Large intestine (tissue), 3 donors: ENCODE measurements at regions not wholly inside any gene's neighbourhood (a gene's known extent, or its start where the extent isn't known, plus 50 kb on each side); places are given as distances from the start of the nearest gene placed in this dataset.

Experiments
- DNase-seq, 2 donors: peaks; one replicate each; pipeline versions ENCODE4 v3.0.0 to v3.0.0-alpha.2; 2013
- H3K27ac ChIP-seq: one replicate; pipeline ENCODE4 v1.5.1; 2013; ENCODE audit warnings: low read length
- H3K27me3 ChIP-seq: 2 replicates; pipeline ENCODE4 v1.6.1; 2013; ENCODE audit warnings: low read length; ENCODE audit not compliant: control insufficient read depth, insufficient read depth
- H3K36me3 ChIP-seq: 2 replicates; pipeline ENCODE4 v1.6.1; 2013; ENCODE audit warnings: low read length; ENCODE audit not compliant: control insufficient read depth, insufficient read depth
- H3K4me1 ChIP-seq: one replicate; pipeline ENCODE4 v1.6.1; 2013; ENCODE audit warnings: low read length; ENCODE audit not compliant: control insufficient read depth, insufficient read depth
- H3K4me3 ChIP-seq: one replicate; pipeline ENCODE4 v1.5.1; 2013; ENCODE audit warnings: low read length
- H3K9me3 ChIP-seq: one replicate; pipeline ENCODE4 v1.6.1; 2013; ENCODE audit warnings: mild to moderate bottlenecking, low read depth, low read length, moderate library complexity; ENCODE audit not compliant: control insufficient read depth
- WGBS: methylation state at CpG from one replicate; pipeline ENCODE4 v1.1.5; 2013; ENCODE audit warnings: low lambda C conversion rate; ENCODE audit not compliant: insufficient coverage; 5-methylcytosine and 5-hydroxymethylcytosine counted together

DNA sequence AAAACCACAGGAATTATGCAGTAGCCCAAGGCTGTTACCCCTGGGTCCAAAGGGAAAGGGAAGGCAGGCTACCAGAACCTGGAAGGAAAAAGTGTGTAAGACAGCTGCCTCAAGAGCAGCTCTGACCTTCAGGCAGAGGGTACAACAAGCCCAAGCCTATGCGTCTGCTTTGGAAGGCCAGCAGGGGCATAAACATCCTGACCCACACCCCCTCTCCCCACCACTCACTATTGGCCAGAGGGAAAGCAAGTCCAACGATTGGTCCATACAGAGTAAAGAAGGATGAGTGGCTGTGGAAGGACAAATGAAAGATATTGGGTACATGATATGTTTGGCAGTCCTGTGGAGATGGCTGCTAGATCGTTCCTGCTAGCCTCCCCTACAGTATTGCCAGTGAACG, 227.6 kb upstream of the HNRNPA3 start:
- Histone ChIP-seq H3K36me3 (no peaks in the 10 kb centered on the region), H3K9me3 (no peaks in the 10 kb centered on the region), H3K27ac (no peak overlapping the region), H3K4me1 (no peaks in the 10 kb centered on the region), H3K4me3 (no peak overlapping the region), H3K27me3 (peaks cover 6% of the 10 kb centered on the region)
- DNase-seq = no peak
- 60% methylated on average over 1 of the region's 4 CpGs for WGBS

- no peak overlapping the region for H3K4me3 ChIP-seq
- H3K36me3 ChIP-seq = no peaks in the 10 kb centered on the region
- peaks cover 6% of the 10 kb centered on the region for H3K27me3 ChIP-seq
- H3K9me3 ChIP-seq = no peaks in the 10 kb centered on the region
- H3K4me1 ChIP-seq = no peaks in the 10 kb centered on the region
- no peak overlapping the region for H3K27ac ChIP-seq
- DNase-seq = no peak
- 63% methylated on average over 1 of the region's 2 CpGs for WGBS
Observed at GRCh38 chr2:176985871-176986270, 226.7 kb upstream of the HNRNPA3 start.

DNA sequence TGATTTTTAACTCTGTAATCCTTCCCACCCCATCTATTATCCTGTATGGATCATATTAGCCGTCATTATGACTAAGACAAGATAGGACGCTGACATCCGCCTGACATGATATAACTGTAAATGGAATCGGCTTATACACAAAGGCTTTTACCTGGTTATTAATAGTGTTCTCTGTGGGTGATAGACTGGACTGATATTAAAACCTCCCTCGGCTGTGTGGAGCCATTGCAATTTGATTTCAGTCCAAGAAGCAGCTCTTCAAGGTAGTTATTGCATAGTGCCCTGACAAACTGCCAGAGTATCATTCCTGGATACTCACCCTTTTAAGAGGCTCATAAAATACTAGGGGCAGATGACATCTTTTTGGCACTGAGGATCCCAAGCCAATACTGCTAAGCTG, 226.1 kb upstream of the HNRNPA3 start:
- Histone ChIP-seq H3K4me1 (no peaks in the 10 kb centered on the region), H3K36me3 (no peaks in the 10 kb centered on the region), H3K27ac (no peak overlapping the region), H3K4me3 (no peak overlapping the region), H3K9me3 (no peaks in the 10 kb centered on the region), H3K27me3 (peaks cover 6% of the 10 kb centered on the region)
- no peak for DNase-seq
- no CpG with 5 or more reads among the region's 5 CpGs for WGBS

DNA sequence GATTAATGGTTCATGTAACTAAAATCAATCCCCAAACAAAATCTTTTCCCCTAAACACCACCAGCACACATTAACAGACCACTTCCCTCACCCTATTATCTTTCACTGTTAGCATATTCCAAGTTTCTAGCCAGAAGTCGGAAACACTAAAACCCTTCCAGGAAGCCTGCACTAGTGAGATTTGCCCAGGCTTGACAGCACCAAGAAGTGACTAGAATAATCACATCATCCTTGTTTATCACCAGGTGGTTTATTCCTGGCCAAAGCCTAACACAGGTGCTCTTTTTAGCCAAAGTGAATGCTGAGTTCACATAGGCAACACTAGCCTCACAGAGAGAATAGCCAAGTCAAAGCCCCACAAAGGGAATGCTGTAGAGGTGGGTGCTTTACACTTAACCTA, 221.2 kb upstream of the HNRNPA3 start:
- H3K4me1 ChIP-seq = no peaks in the 10 kb centered on the region
- H3K27me3 ChIP-seq = peaks cover 3% of the 10 kb centered on the region
- H3K27ac ChIP-seq = no peak overlapping the region
- no peak overlapping the region for H3K4me3 ChIP-seq
- H3K9me3 ChIP-seq = no peaks in the 10 kb centered on the region
- no CpG with 5 or more reads among the region's 1 CpG for WGBS
- no peak for DNase-seq
- no peaks in the 10 kb centered on the region for H3K36me3 ChIP-seq

GRCh38 chr2:176997074-176997791, 215.4 kb upstream of the HNRNPA3 start:
- Histone ChIP-seq H3K9me3 (no peaks in the 10 kb centered on the region), H3K27ac (peak overlapping the region; percentile 16), H3K4me1 (no peaks in the 10 kb centered on the region), H3K4me3 (no peak overlapping the region), H3K27me3 (no peaks in the 10 kb centered on the region), H3K36me3 (no peaks in the 10 kb centered on the region)
- WGBS = 67% methylated on average over 2 of the region's 5 CpGs
- peak; percentile 86 to 93 for DNase-seq

DNA sequence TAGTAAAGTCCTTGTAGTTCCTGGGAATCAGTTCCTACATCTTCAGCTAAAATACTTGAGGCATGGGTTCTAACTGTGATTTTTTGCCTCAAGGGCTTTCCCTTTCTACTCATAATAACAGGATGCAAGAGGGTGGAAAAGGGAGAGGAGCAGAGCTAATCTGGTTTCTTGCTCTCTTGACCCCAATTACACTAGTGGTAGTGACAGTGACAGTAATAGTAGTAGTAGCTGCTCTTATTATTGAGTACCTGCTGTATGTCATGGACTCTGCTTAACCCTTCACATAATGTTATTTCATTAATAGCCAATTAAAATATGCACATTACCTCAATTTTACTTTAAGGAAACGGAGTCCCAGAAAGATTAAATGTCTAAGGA, 214.8 kb upstream of the HNRNPA3 start:
- H3K4me1 ChIP-seq = no peaks in the 10 kb centered on the region
- no peaks in the 10 kb centered on the region for H3K36me3 ChIP-seq
- DNase-seq = no peak
- H3K9me3 ChIP-seq = no peaks in the 10 kb centered on the region
- no CpG with 5 or more reads among the region's 1 CpG for WGBS
- H3K27me3 ChIP-seq = no peaks in the 10 kb centered on the region
- H3K4me3 ChIP-seq = no peak overlapping the region
- no peak overlapping the region for H3K27ac ChIP-seq

DNA sequence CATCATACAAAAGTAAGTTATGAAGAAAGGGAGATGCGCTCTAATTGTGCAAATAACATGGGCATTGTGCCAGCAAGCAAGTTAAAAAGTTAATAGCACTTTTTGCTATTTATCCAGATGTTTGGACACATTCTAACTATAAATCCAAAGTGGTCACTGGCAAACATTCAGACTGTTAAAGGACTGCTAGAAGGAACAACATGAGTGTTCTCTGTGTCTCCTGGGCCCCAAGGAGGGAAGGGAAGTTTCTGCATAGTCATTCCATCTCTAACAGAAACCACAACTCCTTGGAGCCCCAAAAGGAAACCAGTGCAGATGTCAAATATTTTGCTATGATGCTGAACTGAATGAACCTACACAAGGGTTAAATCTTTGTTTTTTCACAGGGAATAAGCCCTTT, 213.3 kb upstream of the HNRNPA3 start:
- Histone ChIP-seq H3K9me3 (no peaks in the 10 kb centered on the region), H3K4me3 (no peak overlapping the region), H3K27me3 (no peaks in the 10 kb centered on the region), H3K4me1 (no peaks in the 10 kb centered on the region), H3K27ac (no peak overlapping the region), H3K36me3 (no peaks in the 10 kb centered on the region)
- no peak for DNase-seq
- WGBS = 100% methylated on average over 1 of the region's 1 CpG

GRCh38 chr2:177000061-177000714, 212.4 kb upstream of the HNRNPA3 start:
- Histone ChIP-seq H3K27ac (no peak overlapping the region), H3K27me3 (no peaks in the 10 kb centered on the region), H3K36me3 (no peaks in the 10 kb centered on the region), H3K4me3 (no peak overlapping the region), H3K9me3 (no peaks in the 10 kb centered on the region), H3K4me1 (no peaks in the 10 kb centered on the region)
- DNase-seq = no peak
- no CpG with 5 or more reads among the region's 4 CpGs for WGBS

GRCh38 chr2:177000715-177001072, 211.9 kb upstream of the HNRNPA3 start:
- Histone ChIP-seq H3K36me3 (no peaks in the 10 kb centered on the region), H3K4me3 (no peak overlapping the region), H3K9me3 (no peaks in the 10 kb centered on the region), H3K4me1 (no peaks in the 10 kb centered on the region), H3K27me3 (no peaks in the 10 kb centered on the region), H3K27ac (no peak overlapping the region)
- no CpG with 5 or more reads among the region's 4 CpGs for WGBS
- DNase-seq = no peak

GRCh38 chr2:177001334-177001733, 211.3 kb upstream of the HNRNPA3 start:
- Histone ChIP-seq H3K4me1 (no peaks in the 10 kb centered on the region), H3K27me3 (no peaks in the 10 kb centered on the region), H3K36me3 (no peaks in the 10 kb centered on the region), H3K9me3 (no peaks in the 10 kb centered on the region), H3K27ac (no peak overlapping the region), H3K4me3 (no peak overlapping the region)
- WGBS = no CpG with 5 or more reads among the region's 2 CpGs
- DNase-seq = no peak

GRCh38 chr2:177002983-177003382, 209.6 kb upstream of the HNRNPA3 start:
- Histone ChIP-seq H3K4me3 (no peak overlapping the region), H3K27me3 (no peaks in the 10 kb centered on the region), H3K27ac (no peak overlapping the region), H3K4me1 (no peaks in the 10 kb centered on the region), H3K9me3 (peaks cover 6% of the 10 kb centered on the region), H3K36me3 (no peaks in the 10 kb centered on the region)
- no CpG with 5 or more reads among the region's 3 CpGs for WGBS
- DNase-seq = no peak
